Stimulated activated CD4-positive, alpha-beta T cell treated with anti-CD3 and anti-CD28 coated beads, Interleukin-4, amount 100 ng/mL, for 48 hours (primary cell): ENCODE measurements at regions not wholly inside any gene's neighbourhood (a gene's known extent, or its start where the extent isn't known, plus 50 kb on each side); places are given as distances from the start of the nearest gene placed in this dataset.
A peak's percentile ranks its signal among the peaks of the same experiment; 100 is the strongest.

Experiments used
- DNase-seq, 2 donors: peaks; one replicate each; pipeline ENCODE4 v3.0.0-alpha.2; 2020; ENCODE audit warnings: low read depth in 2 of 2

- no peak for DNase-seq
Observed at GRCh38 chr5:54718656-54719055, 201.1 kb downstream of the SNX18 start.

GRCh38 chr5:54717870-54718269 is 200.3 kb downstream of the SNX18 start:
- DNase-seq: peak; percentile 15 to 19

- DNase-seq: no peak
Observed at GRCh38 chr5:54717459-54717858, 199.9 kb downstream of the SNX18 start.

GRCh38 chr5:54713923-54714581 is 196.5 kb downstream of the SNX18 start:
- DNase-seq: no peak

- DNase-seq: no peak
Observed at GRCh38 chr5:54709096-54709495, 191.5 kb downstream of the SNX18 start.

- no peak for DNase-seq
Observed at GRCh38 chr5:54707841-54708240, 190.3 kb downstream of the SNX18 start.

GRCh38 chr5:54705994-54706653 is 188.6 kb downstream of the SNX18 start:
- no peak for DNase-seq

- no peak for DNase-seq
Observed at GRCh38 chr5:54704825-54705224, 187.3 kb downstream of the SNX18 start.

- no peak for DNase-seq
Observed at GRCh38 chr5:54704333-54704732, 186.8 kb downstream of the SNX18 start.

GRCh38 chr5:54703565-54704255 is 186.2 kb downstream of the SNX18 start:
- DNase-seq: no peak

GRCh38 chr5:54703133-54703532 is 185.6 kb downstream of the SNX18 start:
- DNase-seq: no peak

GRCh38 chr5:54702470-54702869 is 184.9 kb downstream of the SNX18 start:
- DNase-seq: no peak

GRCh38 chr5:54700986-54701578 is 183.5 kb downstream of the SNX18 start:
- no peak for DNase-seq

- DNase-seq: no peak
Observed at GRCh38 chr5:54696931-54697330, 179.4 kb downstream of the SNX18 start.

- no peak for DNase-seq
Observed at GRCh38 chr5:54696346-54696745, 178.8 kb downstream of the SNX18 start.

- no peak for DNase-seq
Observed at GRCh38 chr5:54695198-54695966, 177.8 kb downstream of the SNX18 start.

GRCh38 chr5:54693936-54694657 is 176.5 kb downstream of the SNX18 start:
- no peak for DNase-seq

- DNase-seq: no peak
Observed at GRCh38 chr5:54692631-54693030, 175.1 kb downstream of the SNX18 start.

GRCh38 chr5:54691656-54692055 is 174.1 kb downstream of the SNX18 start:
- no peak for DNase-seq

- no peak for DNase-seq
Observed at GRCh38 chr5:54689411-54690251, 172.1 kb downstream of the SNX18 start.
